GM12878 (cell line): ENCODE measurements at regions not wholly inside any gene's neighbourhood (a gene's known extent, or its start where the extent isn't known, plus 50 kb on each side); places are given as distances from the start of the nearest gene placed in this dataset.

Experiments
- ATAC-seq: fragments of 200-7000 bp; cut with Tn5 transposase; 3 replicates; pipeline ENCODE4 v1.9.1; 2020; ENCODE audit warnings: mild to moderate bottlenecking, moderate library complexity
- BruUV-seq: library from RNA; stranded (reverse); fragments of 400-500 nt; replicated peaks from 2 replicates; lab custom pipeline; 2021; lab: Mats Ljungman, UMichigan
- CTCF ChIA-PET: fragments of 300-600 bp; sonication (Branson Sonifier 250); formaldehyde crosslinking; extraction: SDS; loops from one replicate; lab custom pipeline; 2021; ENCODE audit warnings: inconsistent platforms; lab: Yijun Ruan, JAX
- POLR2A ChIA-PET: fragments of 350-600 bp; formaldehyde crosslinking; extraction: SDS; loops from one replicate; lab custom pipeline; 2021; ENCODE audit warnings: inconsistent platforms; lab: Charles Lee
- RAD21 ChIA-PET: fragments of 300-600 bp; sonication (Branson Sonifier 250); formaldehyde crosslinking; loops from one replicate; lab custom pipeline; 2023; ENCODE audit warnings: antibody characterized with exemption; ENCODE audit not compliant: unreplicated experiment; lab: Charles Lee
- SMC1A ChIA-PET: fragments of 300-600 bp; sonication (Branson Sonifier 250); formaldehyde crosslinking; loops from one replicate; lab custom pipeline; 2023; ENCODE audit not compliant: unreplicated experiment, uncharacterized antibody; lab: Charles Lee
- DNase-seq: peaks from one replicate; pipeline ENCODE4 v3.0.0-alpha.2; 2011; ENCODE audit warnings: low read depth, low spot score
- FAIRE-seq: peaks from 3 replicates; lab custom pipeline; 2011; peaks lifted over from hg19 to GRCh38; lab: Jason Lieb, UNC
- H2AFZ ChIP-seq: 2 replicates; pipeline ENCODE4 v1.6.0; 2011; ENCODE audit warnings: low read depth, low read length, control low read depth; ENCODE audit not compliant: control insufficient read depth
- H3K27ac ChIP-seq: 2 replicates; pipeline ENCODE4 v1.5.1; 2011; ENCODE audit warnings: control low read depth; ENCODE audit not compliant: control insufficient read depth, insufficient read depth
- H3K27me3 ChIP-seq, 2 experiments: replicated peaks in 1 of 2; 2 replicates each; pipeline versions ENCODE4 v1.6.0 to v1.6.1; 2011; ENCODE audit warnings: low read length in 1 of 2; ENCODE audit not compliant: control insufficient read depth in 2 of 2, insufficient read depth in 2 of 2
- H3K36me3 ChIP-seq, 2 experiments: 2 replicates each; pipeline ENCODE4 v1.5.1; 2011; ENCODE audit warnings: low read length in 1 of 2; ENCODE audit not compliant: control insufficient read depth in 2 of 2, insufficient read depth in 2 of 2
- H3K4me1 ChIP-seq: 2 replicates; pipeline ENCODE4 v1.6.1; 2011; ENCODE audit warnings: mild to moderate bottlenecking, low read length, moderate library complexity, mixed read lengths; ENCODE audit not compliant: control insufficient read depth, insufficient read depth
- H3K4me2 ChIP-seq: 2 replicates; pipeline ENCODE4 v1.6.0; 2011; ENCODE audit warnings: control low read depth; ENCODE audit not compliant: control insufficient read depth, insufficient read depth
- H3K4me3 ChIP-seq: fragments of 200-600 bp; sonication (generic); 2 replicates; pipeline ENCODE4 v1.5.1; 2016
- H3K79me2 ChIP-seq: 2 replicates; pipeline ENCODE4 v1.6.0; 2011; ENCODE audit warnings: low read length; ENCODE audit not compliant: control insufficient read depth, insufficient read depth
- H3K9ac ChIP-seq: 2 replicates; pipeline ENCODE4 v1.8.0; 2011; ENCODE audit warnings: low read length, control low read depth, mixed read lengths; ENCODE audit not compliant: control insufficient read depth, insufficient read depth
- H3K9me3 ChIP-seq: replicated peaks from 3 replicates; pipeline ENCODE4 v1.5.1; 2011; ENCODE audit warnings: mild to moderate bottlenecking, low read length; ENCODE audit not compliant: control insufficient read depth, insufficient read depth
- H4K20me1 ChIP-seq: 2 replicates; pipeline ENCODE4 v1.6.0; 2011; ENCODE audit not compliant: control insufficient read depth, insufficient read depth
- ATF2 ChIP-seq: IDR thresholded peaks from 2 replicates; pipeline ENCODE4 v1.6.1; 2012; ENCODE audit warnings: low read length, inconsistent platforms
- BCLAF1 ChIP-seq: fragments of 450-650 bp; IDR thresholded peaks from 2 replicates; pipeline ENCODE4 v1.6.1; 2017; ENCODE audit warnings: antibody characterized with exemption, mild to moderate bottlenecking, moderate library complexity
- EED ChIP-seq: sonication (generic); IDR thresholded peaks from 2 replicates; pipeline ENCODE4 v1.6.1; 2016; ENCODE audit warnings: antibody characterized with exemption, low read depth
- HDAC2 ChIP-seq: fragments of 200-600 bp; sonication (generic); IDR thresholded peaks from 2 replicates; pipeline ENCODE4 v1.6.1; 2017
- MXI1 ChIP-seq: fragments of 150-350 bp; IDR thresholded peaks from 2 replicates; pipeline ENCODE4 v1.6.1; 2011; ENCODE audit warnings: low read depth, mild to moderate bottlenecking, inconsistent platforms, low read length, improper control_type of control experiment
- PBX3 ChIP-seq: IDR thresholded peaks from 2 replicates; pipeline ENCODE4 v1.6.1; 2011; ENCODE audit warnings: mild to moderate bottlenecking, low read depth, low read length, moderate library complexity; ENCODE audit not compliant: insufficient replicate concordance
- POLR2A ChIP-seq: IDR thresholded peaks from 2 replicates; pipeline ENCODE4 v1.6.1; 2011; ENCODE audit warnings: low read depth, mild to moderate bottlenecking, low read length
- RAD51 ChIP-seq: fragments of 450-650 bp; IDR thresholded peaks from 2 replicates; pipeline ENCODE4 v1.6.1; 2016; ENCODE audit warnings: moderate library complexity, mild to moderate bottlenecking, inconsistent platforms
- SMARCA5 ChIP-seq: fragments of 450-650 bp; IDR thresholded peaks from 2 replicates; pipeline ENCODE4 v1.6.1; 2017; ENCODE audit warnings: mild to moderate bottlenecking
- SP1 ChIP-seq: IDR thresholded peaks from one replicate; pipeline ENCODE4 v1.6.1; 2011; ENCODE audit warnings: low read depth, low read length
- TBL1XR1 ChIP-seq: IDR thresholded peaks from 2 replicates; pipeline ENCODE4 v1.6.1; 2012; ENCODE audit warnings: low read depth, low read length, improper control_type of control experiment
- ZBTB4 ChIP-seq: fragments of 450-650 bp; formaldehyde crosslinking; IDR thresholded peaks from 2 replicates; pipeline ENCODE4 v1.4.0; 2022; ENCODE audit warnings: mild to moderate bottlenecking, moderate library complexity
- ZBTB40 ChIP-seq: fragments of 450-650 bp; IDR thresholded peaks from 2 replicates; pipeline ENCODE4 v1.6.1; 2016; ENCODE audit warnings: mild to moderate bottlenecking, moderate library complexity, borderline replicate concordance
- WGBS: methylation state at CpG from one replicate; pipeline ENCODE4 v1.1.6; 2016; ENCODE audit warnings: low lambda C conversion rate; ENCODE audit not compliant: insufficient replicate concordance, insufficient coverage; ENCODE audit errors: missing lambda C conversion rate; 5-methylcytosine and 5-hydroxymethylcytosine counted together
- in situ Hi-C: fragments of 300-500 bp; cut with MboI; formaldehyde crosslinking; loops from 9 replicates; pipeline ENCODE4 v1.14.3; 2018; ENCODE audit warnings: mixed read lengths
- intact Hi-C: fragments of 100-400 bp; cut with micrococcal nuclease; formaldehyde crosslinking; loops from one replicate; pipeline ENCODE4 v1.14.2; 2022; ENCODE audit not compliant: unreplicated experiment

GRCh38 chr12:61584943-61585342, 675.3 kb upstream of the USP15 start:
- Histone ChIP-seq H3K9ac (no peak overlapping the region), H3K27me3 (no peaks in the 10 kb centered on the region), H3K4me2 (no peak overlapping the region), H3K4me3 (no peak overlapping the region), H3K27ac (no peak overlapping the region), H3K4me1 (no peaks in the 10 kb centered on the region), H4K20me1 (no peaks in the 10 kb centered on the region), H3K9me3 (no peaks in the 10 kb centered on the region), H3K36me3 (no peaks in the 10 kb centered on the region), H2AFZ (no peak overlapping the region), H3K79me2 (no peaks in the 10 kb centered on the region)
- DNase-seq (no peak), FAIRE-seq (no peak), ATAC-seq (no peak)
- 13% methylated on average over 1 of the region's 1 CpG for WGBS
- ChIA-PET SMC1A (no interaction called here), RAD21 (no interaction called here), CTCF (no interaction called here), POLR2A (no interaction called here)
- in situ Hi-C loops (no loop called here), intact Hi-C loops (no loop called here)
- no TSS peak for BruUV-seq
- TF ChIP-seq POLR2A, result no peak
- no peak for TF ChIP-seq SP1
- TF ChIP-seq EED, result no peak
- TF ChIP-seq ZBTB40, result no peak
- no peak for TF ChIP-seq ZBTB4 (CRISPR knock-in tag)
- no peak for TF ChIP-seq RAD51
- no peak for TF ChIP-seq PBX3
- TF ChIP-seq ATF2, result no peak
- no peak for TF ChIP-seq MXI1
- no peak for TF ChIP-seq HDAC2
- no peak for TF ChIP-seq BCLAF1
- TF ChIP-seq TBL1XR1, result no peak
- TF ChIP-seq SMARCA5, result no peak
